Prostate gland (tissue), 2 donors: ENCODE measurements at regions not wholly inside any gene's neighbourhood (a gene's known extent, or its start where the extent isn't known, plus 50 kb on each side); places are given as distances from the start of the nearest gene placed in this dataset.

Source experiments
- POLR2A ChIP-seq: fragments of 450-650 bp; IDR thresholded peaks from one replicate; pipeline ENCODE4 v1.6.1; 2016; ENCODE audit warnings: antibody characterized with exemption, mild to moderate bottlenecking
- POLR2AphosphoS5 ChIP-seq: sonication (generic); formaldehyde crosslinking; IDR thresholded peaks from one replicate; pipeline ENCODE4 v1.6.1; 2017; ENCODE audit warnings: antibody characterized with exemption
- TF ChIP-seq, protein P1 (sequence below), 4 experiments: fragments of 200-600 bp in 2 of 4; fragments of 450-650 bp in 2 of 4; sonication (generic) in 2 of 4; IDR thresholded peaks; 1 replicate in 3 of 4; 2 replicates in 1 of 4; pipeline ENCODE4 v1.5.1; 2016 to 2019; ENCODE audit warnings: antibody characterized with exemption in 4 of 4, mild to moderate bottlenecking in 2 of 4, moderate library complexity in 2 of 4

- no peak for TF ChIP-seq POLR2A
- TF ChIP-seq, protein P1, sequence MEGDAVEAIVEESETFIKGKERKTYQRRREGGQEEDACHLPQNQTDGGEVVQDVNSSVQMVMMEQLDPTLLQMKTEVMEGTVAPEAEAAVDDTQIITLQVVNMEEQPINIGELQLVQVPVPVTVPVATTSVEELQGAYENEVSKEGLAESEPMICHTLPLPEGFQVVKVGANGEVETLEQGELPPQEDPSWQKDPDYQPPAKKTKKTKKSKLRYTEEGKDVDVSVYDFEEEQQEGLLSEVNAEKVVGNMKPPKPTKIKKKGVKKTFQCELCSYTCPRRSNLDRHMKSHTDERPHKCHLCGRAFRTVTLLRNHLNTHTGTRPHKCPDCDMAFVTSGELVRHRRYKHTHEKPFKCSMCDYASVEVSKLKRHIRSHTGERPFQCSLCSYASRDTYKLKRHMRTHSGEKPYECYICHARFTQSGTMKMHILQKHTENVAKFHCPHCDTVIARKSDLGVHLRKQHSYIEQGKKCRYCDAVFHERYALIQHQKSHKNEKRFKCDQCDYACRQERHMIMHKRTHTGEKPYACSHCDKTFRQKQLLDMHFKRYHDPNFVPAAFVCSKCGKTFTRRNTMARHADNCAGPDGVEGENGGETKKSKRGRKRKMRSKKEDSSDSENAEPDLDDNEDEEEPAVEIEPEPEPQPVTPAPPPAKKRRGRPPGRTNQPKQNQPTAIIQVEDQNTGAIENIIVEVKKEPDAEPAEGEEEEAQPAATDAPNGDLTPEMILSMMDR (IDR thresholded peaks at IDR 0.05) = no peak
- TF ChIP-seq POLR2AphosphoS5 = no peak
Measured at GRCh38 chr5:115440782-115441451, 103.7 kb downstream of the FEM1C start.
